ENCODE measurements at regions not wholly inside any gene's neighbourhood (a gene's known extent, or its start where the extent isn't known, plus 50 kb on each side); places are given as distances from the start of the nearest gene placed in this dataset.
"Not testable (repeated sequence)": the region's sequence is repeated elsewhere in the genome, so short reads cannot be mapped to it uniquely, and the experiment has no call there.

DNA sequence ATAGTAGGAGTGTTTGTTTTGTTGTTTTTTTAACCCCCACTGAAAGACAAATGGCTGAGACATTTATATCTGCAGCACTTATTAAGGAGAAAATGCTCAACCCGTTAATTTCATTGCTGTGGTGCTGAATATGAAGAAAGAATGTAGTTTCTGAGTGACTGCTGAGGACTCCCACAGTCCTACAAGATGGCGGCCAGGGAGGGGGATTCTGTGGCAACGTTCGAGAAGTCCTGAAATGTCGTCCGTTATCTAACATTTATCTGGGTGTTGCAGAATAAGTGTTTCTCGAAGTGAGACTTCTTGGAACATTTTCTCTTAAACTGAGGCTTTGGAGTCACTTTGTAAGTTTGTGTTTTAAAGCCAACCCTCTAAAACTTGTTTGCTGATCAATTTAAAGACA, 530.4 kb downstream of the XYLT1 start:
- TF ChIP-seq, protein P1, sequence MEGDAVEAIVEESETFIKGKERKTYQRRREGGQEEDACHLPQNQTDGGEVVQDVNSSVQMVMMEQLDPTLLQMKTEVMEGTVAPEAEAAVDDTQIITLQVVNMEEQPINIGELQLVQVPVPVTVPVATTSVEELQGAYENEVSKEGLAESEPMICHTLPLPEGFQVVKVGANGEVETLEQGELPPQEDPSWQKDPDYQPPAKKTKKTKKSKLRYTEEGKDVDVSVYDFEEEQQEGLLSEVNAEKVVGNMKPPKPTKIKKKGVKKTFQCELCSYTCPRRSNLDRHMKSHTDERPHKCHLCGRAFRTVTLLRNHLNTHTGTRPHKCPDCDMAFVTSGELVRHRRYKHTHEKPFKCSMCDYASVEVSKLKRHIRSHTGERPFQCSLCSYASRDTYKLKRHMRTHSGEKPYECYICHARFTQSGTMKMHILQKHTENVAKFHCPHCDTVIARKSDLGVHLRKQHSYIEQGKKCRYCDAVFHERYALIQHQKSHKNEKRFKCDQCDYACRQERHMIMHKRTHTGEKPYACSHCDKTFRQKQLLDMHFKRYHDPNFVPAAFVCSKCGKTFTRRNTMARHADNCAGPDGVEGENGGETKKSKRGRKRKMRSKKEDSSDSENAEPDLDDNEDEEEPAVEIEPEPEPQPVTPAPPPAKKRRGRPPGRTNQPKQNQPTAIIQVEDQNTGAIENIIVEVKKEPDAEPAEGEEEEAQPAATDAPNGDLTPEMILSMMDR (IDR thresholded peaks at IDR 0.05; ENCODE audit: low read depth, low read length, poor library complexity, severe bottlenecking), result no peak
- TF ChIP-seq EZH2phosphoT487 (IDR thresholded peaks at IDR 0.05; ENCODE audit: borderline replicate concordance, low read length), result no peak
- no peaks in the 10 kb centered on the region for H3K36me3 ChIP-seq (ENCODE audit: control insufficient read depth, low read length)
- H3K4me3 ChIP-seq (ENCODE audit: low read length), result no peak overlapping the region
- no peaks in the 10 kb centered on the region for H4K20me1 ChIP-seq (ENCODE audit: control insufficient read depth, insufficient read depth, low read depth, low read length)
- H3K27ac ChIP-seq (ENCODE audit: low read depth, low read length), result no peak overlapping the region
- peaks cover 3% of the 10 kb centered on the region; the same call in 1 of the 2 replicates for H3K27me3 ChIP-seq (ENCODE audit: control insufficient read depth, low read length)
- H3K79me2 ChIP-seq (ENCODE audit: control insufficient read depth, low read length), result no peaks in the 10 kb centered on the region
- no peaks in the 10 kb centered on the region for H3F3A ChIP-seq (ENCODE audit: control insufficient read depth, insufficient read depth)
- no peaks in the 10 kb centered on the region for H3K9me3 ChIP-seq (ENCODE audit: control insufficient read depth, insufficient read depth, low read length)
- H3K9me2 ChIP-seq (replicated peaks; ENCODE audit: control insufficient read depth, low read length), result no peaks in the 10 kb centered on the region
- no peak overlapping the region for H3K4me2 ChIP-seq (ENCODE audit: low read length)
- H3K4me1 ChIP-seq (ENCODE audit: control insufficient read depth, low read length), result no peaks in the 10 kb centered on the region

DNA sequence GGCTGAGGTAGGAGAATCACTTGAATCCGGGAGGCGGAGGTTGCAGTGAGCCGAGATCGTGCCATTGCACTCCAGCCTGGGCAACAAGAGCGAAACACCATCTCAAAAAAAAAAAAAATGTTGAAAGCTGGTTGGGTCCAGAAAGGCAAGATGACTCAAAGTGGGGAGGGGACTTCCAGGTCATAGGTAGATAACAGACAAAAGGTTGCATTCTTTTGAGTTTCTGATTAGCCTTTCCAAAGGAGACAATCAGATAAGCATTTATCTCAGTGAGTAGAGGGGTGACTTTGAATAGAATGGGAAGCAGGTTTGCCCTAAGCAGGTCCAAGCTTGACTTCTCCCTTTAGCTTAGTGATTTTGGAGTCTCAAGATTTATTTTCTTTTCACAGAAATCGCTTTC, 527.9 kb downstream of the XYLT1 start:
- H3K4me2 ChIP-seq (ENCODE audit: low read length); H4K20me1 ChIP-seq (ENCODE audit: control insufficient read depth, insufficient read depth, low read depth, low read length); H3K9me2 ChIP-seq (replicated peaks; ENCODE audit: control insufficient read depth, low read length); H3K79me2 ChIP-seq (ENCODE audit: control insufficient read depth, low read length); H3K4me3 ChIP-seq (ENCODE audit: low read length); H3F3A ChIP-seq (ENCODE audit: control insufficient read depth, insufficient read depth); H3K9me3 ChIP-seq (ENCODE audit: control insufficient read depth, insufficient read depth, low read length); H3K4me1 ChIP-seq (ENCODE audit: control insufficient read depth, low read length); H3K27ac ChIP-seq (ENCODE audit: low read depth, low read length); H3K36me3 ChIP-seq (ENCODE audit: control insufficient read depth, low read length); H3K27me3 ChIP-seq (ENCODE audit: control insufficient read depth, low read length): not testable (repeated sequence)

DNA sequence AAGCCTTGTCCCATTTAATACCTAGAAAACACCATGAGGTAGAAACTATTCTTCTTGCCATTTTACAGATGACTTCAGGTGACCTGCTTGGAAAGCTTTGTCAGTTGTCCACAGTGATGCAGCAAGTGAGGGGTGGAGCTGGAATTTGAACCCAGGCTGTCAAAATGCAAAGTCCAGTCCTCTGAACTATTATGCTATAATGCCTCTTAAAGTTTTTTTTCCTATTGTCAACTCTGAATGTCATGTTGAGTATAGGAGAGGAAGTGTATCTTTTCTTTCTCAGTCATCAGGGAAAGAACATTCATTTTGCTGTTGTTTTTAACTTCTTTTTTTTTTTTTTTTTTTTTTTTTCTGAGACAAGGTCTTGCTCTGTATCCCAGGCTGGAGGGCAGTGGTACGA, 525.6 kb downstream of the XYLT1 start:
- Histone ChIP-seq H3K27me3 (ENCODE audit: control insufficient read depth, low read length) (0 out of 2 replicates have a peak, but pooled peaks cover 3% of the 10 kb centered on the region), H3K9me3 (ENCODE audit: control insufficient read depth, insufficient read depth, low read length) (no peaks in the 10 kb centered on the region), H3K4me1 (ENCODE audit: control insufficient read depth, low read length) (no peaks in the 10 kb centered on the region), H3K79me2 (ENCODE audit: control insufficient read depth, low read length) (no peaks in the 10 kb centered on the region), H4K20me1 (ENCODE audit: control insufficient read depth, insufficient read depth, low read depth, low read length) (no peaks in the 10 kb centered on the region), H3K9me2 (replicated peaks; ENCODE audit: control insufficient read depth, low read length) (no peaks in the 10 kb centered on the region), H3K27ac (ENCODE audit: low read depth, low read length) (no peak overlapping the region), H3F3A (ENCODE audit: control insufficient read depth, insufficient read depth) (no peaks in the 10 kb centered on the region), H3K4me3 (ENCODE audit: low read length) (no peak overlapping the region), H3K36me3 (ENCODE audit: control insufficient read depth, low read length) (no peaks in the 10 kb centered on the region), H3K4me2 (ENCODE audit: low read length) (no peak overlapping the region)
- TF ChIP-seq, protein P1 (IDR thresholded peaks at IDR 0.05; ENCODE audit: low read depth, low read length, poor library complexity, severe bottlenecking), result no peak
- no peak for TF ChIP-seq EZH2phosphoT487 (IDR thresholded peaks at IDR 0.05; ENCODE audit: borderline replicate concordance, low read length)

DNA sequence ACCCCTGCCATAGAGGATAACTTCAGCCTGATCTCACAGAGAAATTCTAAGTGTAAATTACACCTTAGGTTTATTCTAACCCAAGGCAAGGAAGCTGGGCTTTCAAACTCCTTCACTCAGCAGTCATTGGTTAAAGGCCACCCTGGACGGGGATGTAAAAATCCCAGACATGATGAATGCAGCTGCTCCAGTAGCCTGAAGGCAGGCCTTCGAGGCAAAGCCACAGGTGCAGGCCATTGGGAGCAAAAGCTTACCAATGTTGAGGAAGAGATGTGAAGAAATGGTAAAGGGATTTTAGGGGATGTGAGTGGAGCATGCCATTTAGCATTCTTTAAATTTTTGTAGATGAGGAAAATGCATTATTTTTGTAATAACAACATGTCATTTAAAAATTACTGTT, 514.4 kb downstream of the XYLT1 start:
- TF ChIP-seq, protein P1 (IDR thresholded peaks at IDR 0.05; ENCODE audit: low read depth, low read length, poor library complexity, severe bottlenecking), result no peak
- TF ChIP-seq EZH2phosphoT487 (IDR thresholded peaks at IDR 0.05; ENCODE audit: borderline replicate concordance, low read length), result no peak
- no peaks in the 10 kb centered on the region for H3K9me2 ChIP-seq (replicated peaks; ENCODE audit: control insufficient read depth, low read length)
- H3K27ac ChIP-seq (ENCODE audit: low read depth, low read length), result no peak overlapping the region
- no peaks in the 10 kb centered on the region for H4K20me1 ChIP-seq (ENCODE audit: control insufficient read depth, insufficient read depth, low read depth, low read length)
- H3K79me2 ChIP-seq (ENCODE audit: control insufficient read depth, low read length), result no peaks in the 10 kb centered on the region
- H3K36me3 ChIP-seq (ENCODE audit: control insufficient read depth, low read length), result no peaks in the 10 kb centered on the region
- H3F3A ChIP-seq (ENCODE audit: control insufficient read depth, insufficient read depth), result no peaks in the 10 kb centered on the region
- no peak overlapping the region for H3K4me2 ChIP-seq (ENCODE audit: low read length)
- H3K4me1 ChIP-seq (ENCODE audit: control insufficient read depth, low read length), result no peaks in the 10 kb centered on the region
- no peak overlapping the region for H3K4me3 ChIP-seq (ENCODE audit: low read length)
- H3K27me3 ChIP-seq (ENCODE audit: control insufficient read depth, low read length), result no peaks in the 10 kb centered on the region
- no peaks in the 10 kb centered on the region for H3K9me3 ChIP-seq (ENCODE audit: control insufficient read depth, insufficient read depth, low read length)

Data from DOHH2 (cell line).